H9 (cell line): ENCODE measurements at regions not wholly inside any gene's neighbourhood (a gene's known extent, or its start where the extent isn't known, plus 50 kb on each side); places are given as distances from the start of the nearest gene placed in this dataset.

Experiments
- DNase-seq: peaks from one replicate; pipeline ENCODE4 v3.0.0-alpha.2; 2017
- H2AFZ ChIP-seq: one replicate; pipeline ENCODE4 v1.6.1; 2013; ENCODE audit warnings: mild to moderate bottlenecking, low read length, control low read depth, moderate library complexity
- H2AK5ac ChIP-seq: 2 replicates; pipeline ENCODE4 v1.6.1; 2013; ENCODE audit warnings: low read length, control low read depth, mixed read lengths; ENCODE audit not compliant: insufficient read length
- H2BK120ac ChIP-seq: one replicate; pipeline ENCODE4 v1.6.1; 2013; ENCODE audit warnings: low read depth, mild to moderate bottlenecking, low read length, control low read depth, inconsistent platforms; ENCODE audit not compliant: poor library complexity, severe bottlenecking
- H2BK12ac ChIP-seq: 2 replicates; pipeline ENCODE4 v1.6.1; 2013; ENCODE audit warnings: low read length, control low read depth, mixed read lengths, low read depth; ENCODE audit not compliant: insufficient read length
- H2BK15ac ChIP-seq: 2 replicates; pipeline ENCODE4 v1.6.1; 2013; ENCODE audit warnings: low read depth, low read length, control low read depth
- H2BK20ac ChIP-seq: one replicate; pipeline ENCODE4 v1.6.1; 2013; ENCODE audit warnings: low read depth, mild to moderate bottlenecking, low read length, control low read depth, inconsistent platforms; ENCODE audit not compliant: poor library complexity, severe bottlenecking
- H2BK5ac ChIP-seq: 2 replicates; pipeline ENCODE4 v1.6.1; 2013; ENCODE audit warnings: low read length, control low read depth, mixed read lengths; ENCODE audit not compliant: insufficient read length
- H3K14ac ChIP-seq: 2 replicates; pipeline ENCODE4 v1.6.1; 2013; ENCODE audit warnings: low read length, control low read depth; ENCODE audit not compliant: insufficient read depth
- H3K18ac ChIP-seq: 2 replicates; pipeline ENCODE4 v1.6.1; 2013; ENCODE audit warnings: low read depth, mild to moderate bottlenecking, mixed read lengths, low read length, control low read depth; ENCODE audit not compliant: insufficient read length
- H3K23ac ChIP-seq: 2 replicates; pipeline ENCODE4 v1.6.1; 2013; ENCODE audit warnings: low read length, control low read depth, mixed read lengths, low read depth; ENCODE audit not compliant: insufficient read length
- H3K23me2 ChIP-seq: 2 replicates; pipeline ENCODE4 v1.6.1; 2013; ENCODE audit warnings: low read depth, mild to moderate bottlenecking, mixed read lengths, low read length, control low read depth; ENCODE audit not compliant: insufficient read length, poor library complexity, severe bottlenecking
- H3K27ac ChIP-seq: 2 replicates; pipeline ENCODE4 v1.5.1; 2013; ENCODE audit warnings: low read length, control low read depth, mixed read lengths, low read depth; ENCODE audit not compliant: insufficient read length
- H3K27me3 ChIP-seq: 2 replicates; pipeline ENCODE4 v1.6.1; 2013; ENCODE audit warnings: low read length, control low read depth, inconsistent platforms; ENCODE audit not compliant: insufficient read depth
- H3K4ac ChIP-seq: 2 replicates; pipeline ENCODE4 v1.6.1; 2013; ENCODE audit warnings: low read depth, mild to moderate bottlenecking, control low read depth, inconsistent platforms, low read length, moderate library complexity
- H3K4me1 ChIP-seq: 2 replicates; pipeline ENCODE4 v1.6.1; 2013; ENCODE audit warnings: low read length, control low read depth, inconsistent platforms; ENCODE audit not compliant: insufficient read depth
- H3K4me2 ChIP-seq: 2 replicates; pipeline ENCODE4 v1.6.1; 2013; ENCODE audit warnings: low read length, control low read depth, mixed read lengths; ENCODE audit not compliant: insufficient read length, insufficient read depth
- H3K56ac ChIP-seq: 2 replicates; pipeline ENCODE4 v1.6.1; 2013; ENCODE audit warnings: low read depth, mild to moderate bottlenecking, mixed read lengths, low read length, control low read depth; ENCODE audit not compliant: insufficient read length
- H3K79me1 ChIP-seq: 2 replicates; pipeline ENCODE4 v1.6.1; 2013; ENCODE audit warnings: low read depth, mild to moderate bottlenecking, moderate library complexity, low read length, control low read depth, inconsistent platforms; ENCODE audit not compliant: insufficient read depth, poor library complexity, severe bottlenecking
- H3K79me2 ChIP-seq: 2 replicates; pipeline ENCODE4 v1.6.1; 2013; ENCODE audit warnings: low read length, control low read depth, inconsistent platforms; ENCODE audit not compliant: insufficient read depth
- H3K9ac ChIP-seq: 2 replicates; pipeline ENCODE4 v1.6.1; 2013; ENCODE audit warnings: low read length, control low read depth, mixed read lengths; ENCODE audit not compliant: insufficient read length; ENCODE audit errors: extremely low read depth
- H3K9me3 ChIP-seq: one replicate; pipeline ENCODE4 v1.6.1; 2013; ENCODE audit warnings: low read depth, low read length, inconsistent platforms; ENCODE audit not compliant: control insufficient read depth
- H3T11ph ChIP-seq: one replicate; pipeline ENCODE4 v1.6.1; 2013; ENCODE audit warnings: mild to moderate bottlenecking, low read length, control low read depth, inconsistent platforms
- H4K20me1 ChIP-seq: one replicate; pipeline ENCODE4 v1.6.1; 2013; ENCODE audit not compliant: control insufficient read depth, insufficient read length, insufficient read depth
- H4K5ac ChIP-seq: 2 replicates; pipeline ENCODE4 v1.6.1; 2013; ENCODE audit warnings: low read depth, mild to moderate bottlenecking, mixed read lengths, low read length, control low read depth; ENCODE audit not compliant: insufficient read length
- H4K8ac ChIP-seq: replicated peaks from 2 replicates; pipeline ENCODE4 v1.6.1; 2013; ENCODE audit warnings: low read length, control low read depth, mixed read lengths, low read depth; ENCODE audit not compliant: insufficient read length
- H4K91ac ChIP-seq: 2 replicates; pipeline ENCODE4 v1.6.1; 2013; ENCODE audit warnings: low read depth, mild to moderate bottlenecking, moderate library complexity, mixed read lengths, low read length, control low read depth; ENCODE audit not compliant: insufficient read length
- H3K27ac Mint-ChIP-seq, 3 experiments: 2 replicates in 2 of 3; 3 replicates in 1 of 3; pipeline ENCODE4 v1.8.0; 2020 to 2021; ENCODE audit warnings: mixed read lengths in 3 of 3, mild to moderate bottlenecking in 1 of 3, moderate library complexity in 1 of 3
- H3K27me3 Mint-ChIP-seq: 2 replicates; pipeline ENCODE4 v1.8.0; 2021; ENCODE audit warnings: low read depth, mild to moderate bottlenecking, moderate library complexity, mixed read lengths
- H3K36me3 Mint-ChIP-seq, 3 experiments: 2 replicates in 2 of 3; 3 replicates in 1 of 3; pipeline ENCODE4 v1.8.0; 2020 to 2021; ENCODE audit warnings: low read depth in 3 of 3, mixed read lengths in 3 of 3; ENCODE audit not compliant: insufficient read depth in 1 of 3
- H3K4me1 Mint-ChIP-seq, 2 experiments: 2 replicates each; pipeline ENCODE4 v1.8.0; 2020; ENCODE audit warnings: mixed read lengths in 2 of 2
- H3K4me3 Mint-ChIP-seq, 2 experiments: 2 replicates in 1 of 2; 3 replicates in 1 of 2; pipeline ENCODE4 v1.8.0; 2020 to 2021; ENCODE audit warnings: mild to moderate bottlenecking in 2 of 2, mixed read lengths in 2 of 2, moderate library complexity in 1 of 2
- H3K9me3 Mint-ChIP-seq, 2 experiments: 2 replicates in 1 of 2; 3 replicates in 1 of 2; pipeline ENCODE4 v1.8.0; 2020; ENCODE audit warnings: mild to moderate bottlenecking in 2 of 2, mixed read lengths in 2 of 2, moderate library complexity in 1 of 2
- CTCF ChIP-seq: fragments of 200-600 bp; sonication (generic); conservative IDR thresholded peaks from 3 replicates; pipeline ENCODE4 v1.8.0; 2021; ENCODE audit warnings: antibody characterized with exemption, mild to moderate bottlenecking
- WGBS: extraction: QIAGEN DNeasy Blood & Tissue Kit; methylation state at CpG from one replicate; pipeline ENCODE4 v1.1.7; 2013; ENCODE audit warnings: missing lambda C conversion rate, low lambda C conversion rate, mixed read lengths; ENCODE audit not compliant: insufficient read length; ENCODE audit errors: extremely low coverage; 5-methylcytosine and 5-hydroxymethylcytosine counted together

GRCh38 chr14:82441270-82441669, 907.6 kb upstream of the SEL1L start:
- TF ChIP-seq CTCF, result no peak
- H3K4me1 ChIP-seq, result no peaks in the 10 kb centered on the region
- no peaks in the 10 kb centered on the region for H3K27me3 Mint-ChIP-seq
- H3K36me3 Mint-ChIP-seq, result no peaks in the 10 kb centered on the region
- no peak overlapping the region for H2BK20ac ChIP-seq
- H3K18ac ChIP-seq, result no peak overlapping the region
- no peaks in the 10 kb centered on the region for H3K9me3 Mint-ChIP-seq
- H4K5ac ChIP-seq, result no peak overlapping the region
- H3K14ac ChIP-seq, result no peak overlapping the region
- no peak overlapping the region for H2AK5ac ChIP-seq
- H2BK120ac ChIP-seq, result no peak overlapping the region
- no peak overlapping the region for H3K4ac ChIP-seq
- H4K91ac ChIP-seq, result no peak overlapping the region
- H3K9ac ChIP-seq, result no peak overlapping the region
- H3K4me1 Mint-ChIP-seq, result no peaks in the 10 kb centered on the region
- H3K56ac ChIP-seq, result no peak overlapping the region
- H3K27ac Mint-ChIP-seq, result no peak overlapping the region
- H2BK15ac ChIP-seq, result no peak overlapping the region
- no peak overlapping the region for H2BK5ac ChIP-seq
- no peak overlapping the region for H2AFZ ChIP-seq
- no peaks in the 10 kb centered on the region for H3K9me3 ChIP-seq
- H3K23ac ChIP-seq, result no peak overlapping the region
- H3K4me2 ChIP-seq, result no peak overlapping the region
- WGBS, result no CpG with 5 or more reads among the region's 3 CpGs
- H3K4me3 Mint-ChIP-seq, result no peak overlapping the region
- no peaks in the 10 kb centered on the region for H3K23me2 ChIP-seq
- no peaks in the 10 kb centered on the region for H3K79me2 ChIP-seq
- H4K20me1 ChIP-seq, result no peaks in the 10 kb centered on the region
- H2BK12ac ChIP-seq, result no peak overlapping the region
- H3K27me3 ChIP-seq, result no peaks in the 10 kb centered on the region
- no peaks in the 10 kb centered on the region for H3K79me1 ChIP-seq
- H3K27ac ChIP-seq, result no peak overlapping the region
- DNase-seq, result no peak
- no peak overlapping the region for H3T11ph ChIP-seq
- no peak overlapping the region for H4K8ac ChIP-seq
